ENCODE measurements at regions not wholly inside any gene's neighbourhood (a gene's known extent, or its start where the extent isn't known, plus 50 kb on each side); places are given as distances from the start of the nearest gene placed in this dataset.

DNA sequence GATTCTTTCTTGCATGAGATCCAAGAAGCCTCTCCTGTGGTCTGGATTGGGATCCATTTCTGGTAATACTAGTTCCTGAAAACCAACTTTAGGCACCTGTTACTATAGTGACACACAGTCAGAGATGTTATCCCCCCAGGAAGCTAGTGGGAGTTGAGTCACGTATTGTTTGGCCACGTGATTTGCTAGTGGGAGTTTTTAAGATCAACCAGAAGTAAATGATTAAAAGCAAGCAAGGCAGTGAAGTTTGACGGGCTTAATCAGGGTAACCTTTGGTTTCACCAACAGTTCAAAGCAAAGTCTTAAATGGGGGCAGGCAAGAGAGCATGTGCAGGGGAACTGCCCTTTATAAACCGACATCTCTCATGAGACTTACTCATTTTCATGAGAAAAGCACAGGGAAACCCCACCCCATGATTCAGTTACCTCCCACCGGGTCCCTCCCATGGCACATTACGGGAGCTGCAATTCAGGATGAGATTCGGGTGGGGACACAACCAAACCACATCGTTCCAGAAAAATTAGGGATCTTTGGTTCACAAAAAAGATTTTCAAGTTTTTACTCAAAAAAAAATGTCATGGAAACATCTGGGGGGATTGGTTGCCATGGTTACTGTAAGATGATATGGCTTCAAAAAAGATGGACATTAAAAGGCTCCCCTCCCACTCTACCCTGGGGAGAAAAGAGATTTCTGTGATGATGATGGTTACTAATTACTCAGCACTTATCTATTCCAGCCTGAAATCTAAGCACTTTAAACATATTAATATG lies 483.1 kb upstream of the ERCC4 start:
- TF ChIP-seq CTCF (IDR thresholded peaks at IDR 0.05) = no peak
- no peak for TF ChIP-seq POLR2A (IDR thresholded peaks at IDR 0.05)
